ENCODE measurements at regions not wholly inside any gene's neighbourhood (a gene's known extent, or its start where the extent isn't known, plus 50 kb on each side); places are given as distances from the start of the nearest gene placed in this dataset.

DNA sequence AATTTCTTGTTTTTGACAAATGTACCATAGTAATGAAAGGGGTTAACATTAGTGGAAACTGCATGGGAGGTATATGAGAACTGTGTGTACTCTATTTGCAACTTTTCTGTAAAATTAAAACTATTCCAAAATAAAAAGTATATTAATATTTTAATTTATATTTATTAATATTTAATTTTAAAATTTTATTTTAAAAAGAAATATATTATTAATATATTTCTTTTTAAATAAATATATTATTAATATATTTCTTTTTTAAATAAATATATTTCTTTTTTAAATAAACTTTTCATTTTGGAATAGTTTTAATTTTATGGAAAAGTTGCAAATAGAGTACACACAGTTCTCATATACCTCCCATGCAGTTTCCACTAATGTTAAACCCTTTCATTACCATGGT, 101.1 kb upstream of the SLC7A1 start:
- TF ChIP-seq, protein P1, sequence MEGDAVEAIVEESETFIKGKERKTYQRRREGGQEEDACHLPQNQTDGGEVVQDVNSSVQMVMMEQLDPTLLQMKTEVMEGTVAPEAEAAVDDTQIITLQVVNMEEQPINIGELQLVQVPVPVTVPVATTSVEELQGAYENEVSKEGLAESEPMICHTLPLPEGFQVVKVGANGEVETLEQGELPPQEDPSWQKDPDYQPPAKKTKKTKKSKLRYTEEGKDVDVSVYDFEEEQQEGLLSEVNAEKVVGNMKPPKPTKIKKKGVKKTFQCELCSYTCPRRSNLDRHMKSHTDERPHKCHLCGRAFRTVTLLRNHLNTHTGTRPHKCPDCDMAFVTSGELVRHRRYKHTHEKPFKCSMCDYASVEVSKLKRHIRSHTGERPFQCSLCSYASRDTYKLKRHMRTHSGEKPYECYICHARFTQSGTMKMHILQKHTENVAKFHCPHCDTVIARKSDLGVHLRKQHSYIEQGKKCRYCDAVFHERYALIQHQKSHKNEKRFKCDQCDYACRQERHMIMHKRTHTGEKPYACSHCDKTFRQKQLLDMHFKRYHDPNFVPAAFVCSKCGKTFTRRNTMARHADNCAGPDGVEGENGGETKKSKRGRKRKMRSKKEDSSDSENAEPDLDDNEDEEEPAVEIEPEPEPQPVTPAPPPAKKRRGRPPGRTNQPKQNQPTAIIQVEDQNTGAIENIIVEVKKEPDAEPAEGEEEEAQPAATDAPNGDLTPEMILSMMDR (IDR thresholded peaks at IDR 0.05; ENCODE audit: insufficient read depth, low read depth, low read length), result no peak
- no peak for TF ChIP-seq EZH2 (IDR thresholded peaks at IDR 0.05; ENCODE audit: insufficient read depth, low read length)
- no peaks in the 10 kb centered on the region for H3K27me3 ChIP-seq (ENCODE audit: insufficient read depth, low read length)
- Mint-ChIP-seq H3K4me1 (ENCODE audit: low read depth, unreplicated experiment) (no peaks in the 10 kb centered on the region), H3K9me3 (ENCODE audit: unreplicated experiment) (no peaks in the 10 kb centered on the region), H3K27me3 (ENCODE audit: low read depth, unreplicated experiment) (peaks cover 8% of the 10 kb centered on the region), H3K27ac (ENCODE audit: unreplicated experiment) (no peak overlapping the region), H3K4me3 (ENCODE audit: unreplicated experiment) (no peak overlapping the region), H3K36me3 (ENCODE audit: low read depth, unreplicated experiment) (no peaks in the 10 kb centered on the region)
- no peaks in the 10 kb centered on the region for H4K20me1 ChIP-seq (ENCODE audit: insufficient read depth, low read length)
- no peaks in the 10 kb centered on the region for H3K4me1 ChIP-seq (ENCODE audit: insufficient read depth, low read length)
- H3K4me3 ChIP-seq (ENCODE audit: insufficient read depth, low read depth, low read length), result no peak overlapping the region
- DNase-seq (ENCODE audit: low read depth) (no peak), FAIRE-seq (no peak)
- H2AFZ ChIP-seq (ENCODE audit: low read depth, low read length), result no peak overlapping the region
- H3K4me2 ChIP-seq (ENCODE audit: low read length), result no peak overlapping the region
- H3K79me2 ChIP-seq (ENCODE audit: insufficient read depth, low read length), result no peaks in the 10 kb centered on the region
- no peaks in the 10 kb centered on the region for H3K36me3 ChIP-seq (ENCODE audit: insufficient read depth, low read length)
- H3K9me3 ChIP-seq (ENCODE audit: insufficient read depth, low read depth, low read length), result no peaks in the 10 kb centered on the region
- no peak overlapping the region for H3K9ac ChIP-seq (ENCODE audit: low read length)
- H3K27ac ChIP-seq (ENCODE audit: low read depth, low read length), result no peak overlapping the region

DNA sequence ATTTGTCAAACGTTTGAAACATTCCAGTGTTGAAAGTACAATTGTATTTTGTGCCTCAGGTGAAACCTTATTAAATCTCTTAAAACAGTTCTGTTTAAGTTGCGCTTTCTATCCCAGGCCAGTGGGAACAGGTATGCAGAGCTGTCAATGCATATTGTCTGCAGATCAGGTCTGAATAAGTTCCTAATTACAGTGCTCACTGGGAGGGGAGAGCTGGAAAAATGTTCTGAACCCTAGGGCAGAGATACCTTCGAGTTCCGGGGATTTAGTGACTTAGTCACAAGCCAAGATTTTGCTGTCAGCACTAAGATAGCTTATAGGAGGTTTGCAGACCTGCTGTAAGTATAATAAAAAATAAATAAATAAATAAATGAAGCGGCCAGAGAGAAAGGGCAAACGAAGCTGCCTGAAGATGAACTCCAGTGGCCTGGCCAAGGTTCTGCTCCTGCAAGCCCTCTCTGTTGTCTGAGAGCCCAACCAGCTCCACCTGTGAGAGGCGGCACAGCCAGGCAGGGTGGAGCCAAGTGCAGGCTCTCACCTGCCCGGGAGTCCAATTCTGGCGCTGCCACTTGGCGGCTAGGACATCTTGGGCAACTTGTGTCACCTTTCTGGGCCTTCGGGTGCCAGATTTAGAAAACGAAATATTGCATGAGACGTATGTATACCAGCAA, 97.9 kb upstream of the SLC7A1 start:
- no peaks in the 10 kb centered on the region for H3K9me3 Mint-ChIP-seq (ENCODE audit: unreplicated experiment)
- Histone ChIP-seq H3K27me3 (ENCODE audit: insufficient read depth, low read length) (no peaks in the 10 kb centered on the region), H2AFZ (ENCODE audit: low read depth, low read length) (no peak overlapping the region), H3K9ac (ENCODE audit: low read length) (no peak overlapping the region), H3K9me3 (ENCODE audit: insufficient read depth, low read depth, low read length) (no peaks in the 10 kb centered on the region), H3K36me3 (ENCODE audit: insufficient read depth, low read length) (no peaks in the 10 kb centered on the region), H3K4me2 (ENCODE audit: low read length) (no peak overlapping the region), H4K20me1 (ENCODE audit: insufficient read depth, low read length) (no peaks in the 10 kb centered on the region), H3K4me1 (ENCODE audit: insufficient read depth, low read length) (no peaks in the 10 kb centered on the region), H3K79me2 (ENCODE audit: insufficient read depth, low read length) (no peaks in the 10 kb centered on the region), H3K27ac (ENCODE audit: low read depth, low read length) (no peak overlapping the region), H3K4me3 (ENCODE audit: insufficient read depth, low read depth, low read length) (no peak overlapping the region)
- H3K4me3 Mint-ChIP-seq (ENCODE audit: unreplicated experiment), result no peak overlapping the region
- H3K27me3 Mint-ChIP-seq (ENCODE audit: low read depth, unreplicated experiment), result peaks cover 8% of the 10 kb centered on the region
- DNase-seq (ENCODE audit: low read depth), result no peak
- no peak overlapping the region for H3K27ac Mint-ChIP-seq (ENCODE audit: unreplicated experiment)
- no peak for FAIRE-seq
- TF ChIP-seq EZH2 (IDR thresholded peaks at IDR 0.05; ENCODE audit: insufficient read depth, low read length), result no peak
- TF ChIP-seq, protein P1 (IDR thresholded peaks at IDR 0.05; ENCODE audit: insufficient read depth, low read depth, low read length), result no peak
- peaks cover 4% of the 10 kb centered on the region for H3K4me1 Mint-ChIP-seq (ENCODE audit: low read depth, unreplicated experiment)
- H3K36me3 Mint-ChIP-seq (ENCODE audit: low read depth, unreplicated experiment), result no peaks in the 10 kb centered on the region

DNA sequence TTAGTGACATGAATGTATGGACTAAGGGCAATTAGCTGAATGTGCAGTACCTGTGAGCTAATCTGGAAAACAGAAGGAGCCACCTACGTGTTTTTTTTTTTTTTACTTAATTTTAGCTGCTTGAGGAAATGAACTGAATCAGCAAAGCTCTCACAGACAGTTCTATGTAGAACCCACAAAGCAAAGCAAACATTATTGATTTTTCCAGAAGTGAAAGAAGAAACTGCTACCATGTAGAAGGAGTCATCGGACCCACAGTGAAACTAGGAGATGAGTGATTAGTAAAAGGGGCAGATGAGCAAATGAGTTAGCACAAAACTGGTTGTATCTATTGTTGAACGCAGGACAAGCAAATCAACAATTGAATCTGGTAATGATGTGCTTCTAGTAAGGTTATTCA, 94.1 kb upstream of the SLC7A1 start:
- Mint-ChIP-seq H3K9me3 (ENCODE audit: unreplicated experiment) (peaks cover 2% of the 10 kb centered on the region), H3K27ac (ENCODE audit: unreplicated experiment) (no peak overlapping the region), H3K36me3 (ENCODE audit: low read depth, unreplicated experiment) (no peaks in the 10 kb centered on the region), H3K4me3 (ENCODE audit: unreplicated experiment) (no peak overlapping the region), H3K4me1 (ENCODE audit: low read depth, unreplicated experiment) (peaks cover 6% of the 10 kb centered on the region), H3K27me3 (ENCODE audit: low read depth, unreplicated experiment) (peaks cover 5% of the 10 kb centered on the region)
- no peak overlapping the region for H3K4me2 ChIP-seq (ENCODE audit: low read length)
- FAIRE-seq (no peak), DNase-seq (ENCODE audit: low read depth) (no peak)
- no peaks in the 10 kb centered on the region for H4K20me1 ChIP-seq (ENCODE audit: insufficient read depth, low read length)
- TF ChIP-seq, protein P1 (IDR thresholded peaks at IDR 0.05; ENCODE audit: insufficient read depth, low read depth, low read length), result no peak
- TF ChIP-seq EZH2 (IDR thresholded peaks at IDR 0.05; ENCODE audit: insufficient read depth, low read length), result no peak
- no peak overlapping the region for H3K4me3 ChIP-seq (ENCODE audit: insufficient read depth, low read depth, low read length)
- H3K9me3 ChIP-seq (ENCODE audit: insufficient read depth, low read depth, low read length), result no peaks in the 10 kb centered on the region
- H3K9ac ChIP-seq (ENCODE audit: low read length), result no peak overlapping the region
- H3K27ac ChIP-seq (ENCODE audit: low read depth, low read length), result no peak overlapping the region
- no peaks in the 10 kb centered on the region for H3K27me3 ChIP-seq (ENCODE audit: insufficient read depth, low read length)
- no peaks in the 10 kb centered on the region for H3K36me3 ChIP-seq (ENCODE audit: insufficient read depth, low read length)
- H3K4me1 ChIP-seq (ENCODE audit: insufficient read depth, low read length), result peaks cover under 1% of the 10 kb centered on the region
- H3K79me2 ChIP-seq (ENCODE audit: insufficient read depth, low read length), result no peaks in the 10 kb centered on the region
- no peak overlapping the region for H2AFZ ChIP-seq (ENCODE audit: low read depth, low read length)

All from astrocyte (in vitro differentiated cells and primary cell).